ENCODE measurements at regions not wholly inside any gene's neighbourhood (a gene's known extent, or its start where the extent isn't known, plus 50 kb on each side); places are given as distances from the start of the nearest gene placed in this dataset.

- TF ChIP-seq PATZ1 (CRISPR knock-in tag; IDR thresholded peaks at IDR 0.05; ENCODE audit: borderline replicate concordance) (no peak), CREB5 (CRISPR knock-in tag; IDR thresholded peaks at IDR 0.05; ENCODE audit: low read depth) (no peak), ZFP3 (CRISPR knock-in tag; IDR thresholded peaks at IDR 0.05) (no peak), RARB (CRISPR knock-in tag; IDR thresholded peaks at IDR 0.05) (no peak), TSHZ2 (CRISPR knock-in tag; IDR thresholded peaks at IDR 0.05) (no peak), ZNF565 (CRISPR knock-in tag; conservative IDR thresholded peaks at IDR 0.05; ENCODE audit: low read depth) (no peak), BACH2 (CRISPR knock-in tag; IDR thresholded peaks at IDR 0.05; ENCODE audit: borderline replicate concordance) (no peak), PPARA (CRISPR knock-in tag; IDR thresholded peaks at IDR 0.05; ENCODE audit: borderline replicate concordance) (no peak), ZFP30 (CRISPR knock-in tag; IDR thresholded peaks at IDR 0.05) (no peak)
Observed at GRCh38 chr11:13094930-13095687, 86.0 kb downstream of the RASSF10 start.
